GM21529 (cell line): ENCODE measurements at regions not wholly inside any gene's neighbourhood (a gene's known extent, or its start where the extent isn't known, plus 50 kb on each side); places are given as distances from the start of the nearest gene placed in this dataset.

Experiments used
- ATAC-seq: cut with Tn5 transposase; IDR thresholded peaks from one replicate; pipeline ENCODE4 v1.9.1; 2021; ENCODE audit not compliant: unreplicated experiment

DNA sequence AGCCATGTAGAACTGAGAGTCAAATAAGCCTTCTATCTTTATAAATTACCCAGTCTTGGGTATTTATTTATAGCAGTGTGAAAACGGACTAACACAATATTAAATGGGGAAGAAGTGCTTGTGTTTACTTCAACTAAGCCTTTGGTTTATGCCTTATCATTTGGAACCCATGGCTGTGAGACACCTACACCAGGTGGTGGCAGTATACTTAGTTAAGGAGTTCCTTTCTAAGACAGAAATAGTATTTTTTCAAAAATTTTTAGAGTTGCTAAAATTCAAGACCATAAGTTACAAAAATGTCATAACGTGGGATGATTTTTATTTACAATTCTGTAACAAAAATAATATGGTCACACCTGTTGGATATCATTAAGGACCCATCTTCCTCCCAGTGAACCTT lies 354.5 kb upstream of the SOX14 start:
- no peak for ATAC-seq

DNA sequence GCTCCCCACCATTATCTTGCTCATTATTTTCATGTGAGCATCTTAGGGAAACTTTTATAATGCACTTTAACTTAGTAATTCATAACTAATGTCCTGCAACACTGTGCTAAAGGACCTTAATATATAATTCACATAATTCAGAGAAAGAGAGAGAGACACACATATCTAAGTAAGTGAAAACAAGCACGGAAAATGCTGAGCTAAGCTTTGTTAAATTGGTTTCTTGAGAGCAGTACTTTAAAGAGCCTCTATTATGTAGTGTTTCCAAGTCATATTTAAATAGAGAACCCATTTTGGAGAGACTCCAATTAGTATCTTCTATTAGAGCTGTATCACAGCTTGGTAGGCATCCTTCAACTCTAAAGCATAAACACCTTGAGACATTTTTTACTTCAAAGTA lies 354.1 kb upstream of the SOX14 start:
- no peak for ATAC-seq

DNA sequence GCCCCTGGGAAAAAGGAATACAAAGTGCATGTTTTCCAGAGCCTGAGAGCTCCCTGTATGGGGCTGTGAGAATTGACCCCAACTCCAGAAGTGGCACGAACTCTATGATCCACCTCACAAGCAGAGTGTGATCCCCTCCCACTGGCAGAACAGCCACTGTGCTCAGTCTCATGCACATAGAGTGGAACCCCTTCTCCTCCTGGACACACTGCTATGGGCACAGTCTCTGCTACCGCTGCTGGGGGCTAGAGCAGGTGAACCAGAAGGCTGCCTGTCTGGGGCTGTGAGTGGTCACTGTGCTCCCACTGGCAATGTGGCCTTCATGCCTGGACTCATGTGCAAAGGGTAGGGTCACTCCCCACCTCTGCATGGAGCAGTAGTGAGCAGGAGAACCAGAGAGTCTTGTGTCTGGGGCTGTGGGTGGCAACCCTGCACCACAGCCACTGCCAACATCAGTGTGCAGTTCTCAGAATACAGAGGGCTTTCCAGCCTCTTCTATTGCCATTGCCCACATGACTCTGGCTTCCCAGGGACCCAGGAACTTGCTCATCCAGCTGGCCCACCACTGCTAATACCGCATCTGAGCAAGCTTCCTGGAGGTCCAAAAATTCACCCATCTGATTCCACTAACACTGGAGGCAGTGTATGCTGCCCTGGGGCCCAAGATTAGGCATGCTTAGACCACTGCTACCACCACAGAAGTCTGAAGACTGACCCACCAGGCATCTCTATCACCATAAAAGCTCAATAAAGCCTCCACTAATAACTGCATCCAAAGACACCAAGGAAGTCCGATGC lies 343.7 kb upstream of the SOX14 start:
- ATAC-seq: no peak

DNA sequence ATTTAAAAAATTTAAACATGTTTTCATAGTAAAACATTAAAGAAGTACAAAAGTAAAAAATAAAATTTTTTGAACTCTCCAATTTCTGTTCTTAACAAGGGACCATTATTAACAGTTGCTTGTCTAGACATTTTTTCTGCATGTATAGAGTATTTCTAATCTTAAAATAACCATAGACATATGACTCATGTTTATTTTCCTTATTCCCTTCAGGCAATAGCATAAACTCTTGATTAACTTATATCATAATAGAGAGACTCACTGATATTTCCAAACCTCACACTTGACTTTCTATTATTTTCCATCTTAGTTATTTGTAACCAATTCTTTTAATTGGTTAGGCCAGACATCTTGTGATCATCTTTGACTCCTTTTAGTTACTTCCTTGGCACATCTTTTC lies 325.6 kb upstream of the SOX14 start:
- no peak for ATAC-seq

DNA sequence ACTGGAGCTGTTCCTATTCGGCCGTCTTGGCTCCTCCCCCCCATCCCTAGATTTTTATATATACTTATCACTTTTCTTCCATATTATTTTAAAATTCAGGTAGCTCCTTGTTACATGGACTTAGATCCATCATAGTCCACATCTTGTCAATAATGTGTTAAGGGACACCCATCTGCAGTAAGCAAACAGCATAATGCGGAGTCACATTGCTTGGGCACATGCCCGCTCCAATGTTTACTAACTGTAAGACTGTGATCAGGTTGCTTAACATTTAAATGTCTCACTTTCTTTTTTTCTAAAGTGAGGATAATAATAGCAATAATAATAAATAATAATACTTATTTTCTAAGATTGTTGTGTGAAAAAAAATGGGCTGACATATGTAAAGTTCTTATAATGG lies 303.2 kb upstream of the SOX14 start:
- no peak for ATAC-seq

DNA sequence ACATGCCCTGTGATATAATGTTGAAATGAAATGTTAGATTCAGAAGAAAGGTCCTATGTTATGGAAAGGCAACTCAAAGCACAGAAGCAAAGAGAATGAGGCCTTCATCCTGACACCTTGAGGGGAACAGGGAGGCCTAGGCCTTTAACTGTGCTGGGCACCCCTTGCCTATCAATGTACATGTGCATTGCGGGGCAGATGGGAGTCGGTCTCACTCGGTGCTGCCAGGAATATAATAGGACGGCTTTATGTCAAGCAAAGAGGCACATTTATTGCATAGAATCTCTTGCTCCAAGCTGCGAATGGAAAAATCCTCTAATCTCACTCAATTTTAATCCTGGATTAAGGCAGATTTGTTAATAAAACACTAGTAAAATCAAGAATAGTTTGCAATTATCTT lies 301.0 kb upstream of the SOX14 start:
- no peak for ATAC-seq

DNA sequence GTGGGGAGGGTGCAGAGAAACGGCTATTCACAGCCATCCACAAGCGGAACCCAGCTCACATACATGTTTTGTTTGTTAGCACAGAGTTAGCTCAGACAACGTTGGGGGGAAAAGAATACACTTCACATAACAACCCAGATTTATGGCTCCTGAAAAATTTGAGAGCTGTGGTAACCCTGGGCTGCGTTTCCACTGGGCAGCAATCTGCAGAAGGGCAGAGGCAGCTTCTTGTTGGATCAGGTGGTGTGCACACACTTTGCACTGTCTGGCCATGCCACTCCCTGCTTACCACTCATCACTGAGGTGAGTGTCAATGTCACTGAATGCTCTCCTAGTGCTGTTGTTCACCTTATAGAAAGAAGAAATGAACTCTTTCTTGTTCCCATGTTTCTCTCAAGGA lies 299.8 kb upstream of the SOX14 start:
- ATAC-seq: no peak

DNA sequence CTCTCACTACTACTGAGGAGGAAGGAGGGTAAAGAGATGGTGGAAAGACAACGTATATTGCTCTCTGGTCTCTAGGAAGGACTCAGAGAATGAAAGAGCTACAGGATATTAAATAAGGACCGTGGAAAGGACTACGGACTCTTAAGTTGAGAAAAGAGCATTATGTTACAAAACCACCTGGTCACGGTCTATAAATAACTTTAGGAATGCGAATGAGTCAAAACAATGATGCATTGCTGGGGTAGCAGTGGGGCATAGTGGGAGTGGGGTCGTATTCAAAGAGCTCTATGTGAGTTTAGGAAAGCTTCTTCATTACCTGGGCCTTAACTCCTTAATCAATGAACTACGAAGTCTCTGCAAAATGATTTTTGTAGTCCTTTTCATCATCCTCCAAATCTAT lies 295.7 kb upstream of the SOX14 start:
- ATAC-seq: no peak

DNA sequence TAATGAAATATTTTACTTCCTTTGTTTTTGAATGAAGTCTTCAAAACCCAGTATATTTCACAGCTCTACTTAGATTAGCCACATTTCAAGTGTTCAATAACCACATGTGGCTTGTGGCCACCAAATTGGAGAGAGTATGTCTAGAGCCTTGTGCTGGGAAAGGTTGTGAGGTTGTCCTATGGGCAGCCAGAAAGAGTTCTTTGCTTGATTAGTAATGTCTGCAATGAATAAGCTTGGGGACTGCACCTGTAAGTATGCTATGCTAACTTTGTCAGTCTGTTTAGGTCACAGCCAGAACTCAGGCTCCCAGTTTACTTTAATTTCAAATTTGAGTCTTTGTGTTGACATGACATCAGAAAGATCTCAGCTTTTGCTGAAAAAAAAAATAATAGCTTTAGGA lies 294.9 kb upstream of the SOX14 start:
- no peak for ATAC-seq

DNA sequence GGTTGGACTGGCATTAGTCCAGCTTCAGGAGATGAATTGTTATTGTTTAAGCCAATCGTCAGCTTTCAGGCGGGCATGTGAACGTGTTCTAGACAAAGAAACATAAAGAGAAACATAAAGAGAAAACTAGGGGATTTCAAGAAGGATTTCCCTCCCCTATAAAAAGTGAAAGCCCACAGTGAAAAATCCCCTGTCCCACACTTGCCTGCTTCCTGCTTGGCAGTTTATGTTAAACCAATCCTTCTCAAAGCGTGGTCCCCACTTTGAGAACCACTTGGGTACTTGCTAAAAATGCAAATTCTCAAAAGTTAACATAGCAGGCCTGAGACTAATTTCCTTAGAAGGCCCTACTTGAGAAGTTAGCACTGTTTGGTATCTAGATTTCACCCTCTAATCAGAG lies 293.0 kb upstream of the SOX14 start:
- ATAC-seq: peak; percentile 56

DNA sequence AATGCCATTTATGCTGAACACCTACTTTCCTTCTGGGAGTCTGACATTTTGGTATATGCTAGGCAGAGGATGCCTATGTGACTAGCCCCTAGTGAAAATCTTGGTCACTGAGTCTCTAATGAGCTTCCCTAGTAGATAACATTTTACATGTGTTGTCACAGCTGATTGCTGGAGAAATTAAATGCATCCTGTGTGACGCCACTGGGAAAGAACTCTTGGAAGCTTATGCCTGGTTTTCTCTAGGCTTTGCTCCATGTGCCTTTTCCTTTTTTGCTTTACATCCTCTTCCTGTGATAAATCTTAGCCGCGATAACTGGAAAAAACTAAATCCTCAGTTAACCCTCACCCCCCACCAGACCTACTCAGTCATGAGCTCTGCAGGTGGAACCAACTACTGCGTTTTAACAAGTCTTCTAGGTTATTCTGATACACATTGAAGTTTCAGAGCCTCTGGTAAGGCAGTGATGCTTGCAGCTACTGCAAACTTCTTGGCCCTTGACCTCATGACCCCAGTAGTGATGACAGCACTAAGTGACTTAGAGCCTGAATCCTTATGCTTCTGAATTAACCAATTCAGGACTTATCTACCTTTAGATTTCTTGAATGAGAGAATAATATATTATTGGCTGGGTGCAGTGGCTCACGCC lies 292.4 kb upstream of the SOX14 start:
- no peak for ATAC-seq

DNA sequence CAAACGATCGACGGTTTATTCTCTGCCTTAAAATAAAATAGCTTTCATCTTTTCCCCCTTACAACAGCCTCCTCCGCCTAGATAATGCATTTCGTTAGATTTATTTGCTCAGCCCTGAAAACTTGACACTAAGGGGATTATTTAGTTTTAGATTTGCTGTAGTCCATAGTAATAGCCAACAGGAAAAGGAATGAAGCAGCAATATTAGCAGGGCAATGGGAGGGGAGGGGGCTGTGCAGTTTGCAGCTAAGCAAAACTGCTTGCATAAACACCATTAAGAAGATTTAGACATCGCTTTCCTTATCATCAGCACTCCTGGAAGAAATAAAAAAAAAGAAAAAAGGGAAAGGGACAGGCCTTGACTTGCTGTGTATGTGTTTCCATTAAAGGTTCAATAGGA lies 286.5 kb upstream of the SOX14 start:
- no peak for ATAC-seq

DNA sequence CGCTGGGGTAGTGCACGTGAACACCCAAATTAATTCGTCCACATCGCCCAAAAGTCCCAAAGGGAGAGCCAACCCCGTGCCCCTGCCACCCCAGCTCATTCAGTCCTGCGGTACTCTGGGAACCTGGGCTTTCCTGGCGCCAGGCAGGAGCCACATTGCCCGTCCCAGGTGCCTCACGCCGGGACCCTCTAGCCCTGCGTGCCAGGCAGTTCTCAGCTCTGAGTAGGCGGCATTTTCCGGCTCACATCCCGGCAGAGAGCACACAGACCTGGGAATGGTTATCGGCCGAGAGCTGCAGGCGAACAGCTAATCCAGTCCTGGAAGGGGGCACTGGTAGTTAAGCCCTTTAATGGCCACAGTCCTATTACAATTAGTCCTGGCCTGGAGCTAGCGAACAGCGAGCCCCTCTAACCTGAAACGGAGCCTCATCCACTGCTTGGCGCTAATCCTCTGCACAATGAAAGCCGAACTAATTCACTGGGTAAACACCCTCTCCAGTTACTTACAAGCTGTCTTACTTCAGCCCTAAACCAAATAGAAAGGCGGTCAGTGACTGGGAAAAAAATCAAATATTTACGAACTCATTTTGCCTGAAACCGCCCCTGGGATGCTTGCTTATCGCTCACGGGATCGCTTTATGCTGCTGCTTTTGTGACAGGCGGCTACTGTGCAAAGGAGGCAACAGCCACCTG lies 254.6 kb upstream of the SOX14 start:
- ATAC-seq: no peak

DNA sequence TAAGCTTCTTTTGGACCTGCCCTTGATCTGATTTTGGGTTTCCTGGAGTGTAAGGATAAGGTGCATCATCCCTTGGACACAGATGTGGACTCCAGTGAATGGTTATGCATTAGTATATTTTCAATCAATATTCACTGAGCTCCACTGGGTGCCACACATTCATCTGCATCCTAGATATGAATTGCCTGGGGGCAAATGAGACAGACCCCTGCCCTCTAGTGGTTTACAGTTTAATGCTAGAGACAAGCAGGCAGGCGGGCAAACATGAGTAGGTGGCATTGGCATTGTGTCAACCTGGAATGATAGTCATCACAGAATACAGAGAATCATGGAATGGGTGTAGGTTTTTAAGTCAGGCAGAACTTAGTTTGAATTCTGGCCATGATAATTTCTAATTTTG lies 252.5 kb upstream of the SOX14 start:
- no peak for ATAC-seq

DNA sequence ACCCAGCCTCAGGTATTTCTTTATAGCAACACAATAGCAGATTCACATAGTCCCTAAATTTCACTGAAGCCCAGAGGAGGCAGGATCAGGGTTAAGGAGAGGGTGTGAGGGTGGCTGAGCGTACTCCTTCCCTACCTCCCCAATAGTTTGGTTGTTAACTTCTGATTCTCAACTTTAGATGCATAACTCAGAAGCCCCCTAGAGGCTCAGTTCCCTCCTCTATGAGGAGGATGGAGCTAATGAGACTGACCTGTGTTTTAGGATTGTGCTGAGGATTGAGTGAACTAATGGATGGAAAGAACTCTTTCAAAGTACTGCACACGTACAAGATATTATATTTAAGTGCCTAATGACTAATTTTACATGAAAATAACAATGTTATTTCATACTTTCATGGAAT lies 249.3 kb upstream of the SOX14 start:
- no peak for ATAC-seq

DNA sequence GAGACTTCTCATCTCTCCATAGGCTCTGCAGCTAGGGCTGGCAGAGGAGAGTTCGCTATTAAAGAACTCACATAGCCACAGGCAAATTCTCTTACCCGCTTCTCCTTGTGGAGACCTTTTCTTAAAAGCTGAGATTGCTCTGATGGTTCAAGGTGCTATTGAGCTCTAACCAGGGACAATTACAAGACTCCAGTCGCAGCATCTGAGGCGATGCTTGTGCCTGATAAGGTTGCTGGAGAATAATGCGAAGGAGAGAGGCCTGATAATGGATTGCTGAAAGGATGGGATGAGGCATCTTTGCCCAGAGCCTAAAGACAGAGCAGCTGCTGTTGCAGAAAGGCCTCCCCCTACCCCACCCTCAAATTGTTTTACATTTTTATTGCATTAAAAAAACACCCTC lies 244.5 kb upstream of the SOX14 start:
- ATAC-seq: no peak

DNA sequence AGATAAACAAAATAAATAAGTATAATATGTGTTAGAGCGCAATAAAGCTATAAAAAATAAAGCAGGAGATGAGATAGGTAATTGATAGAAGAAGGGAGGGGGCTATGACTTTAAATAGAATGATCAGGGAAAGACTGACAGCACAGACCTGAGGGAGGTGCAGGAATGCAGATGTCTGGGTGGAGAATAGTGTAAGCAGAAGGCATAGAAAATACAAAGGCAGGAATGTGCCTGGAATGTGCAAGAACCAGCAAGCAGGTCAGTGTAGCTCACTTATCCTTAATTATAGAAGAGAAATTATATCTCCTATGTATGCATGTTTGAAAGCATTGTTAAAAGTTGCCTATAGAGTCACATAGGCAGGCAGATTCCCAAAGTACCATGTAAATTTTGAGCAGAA lies 239.4 kb upstream of the SOX14 start:
- ATAC-seq: no peak

DNA sequence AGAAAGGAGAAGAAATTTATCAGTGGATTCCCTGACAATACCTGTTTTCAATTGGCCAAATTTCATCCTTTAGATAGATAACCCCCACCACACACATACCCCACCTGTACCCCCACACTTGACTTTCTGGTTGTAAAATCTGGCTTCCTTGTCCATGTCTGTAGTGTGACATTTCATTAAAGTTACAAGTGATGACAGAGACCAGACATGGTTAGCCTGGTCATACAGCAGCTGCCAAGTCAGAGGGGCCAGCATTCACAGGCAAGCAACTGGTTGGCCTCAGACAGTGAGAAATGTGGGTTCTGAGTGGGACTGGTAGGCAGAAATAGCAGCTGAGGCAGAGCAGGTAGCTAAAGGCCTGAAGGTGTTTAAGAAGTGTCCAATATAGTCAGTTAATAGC lies 238.6 kb upstream of the SOX14 start:
- ATAC-seq: no peak

DNA sequence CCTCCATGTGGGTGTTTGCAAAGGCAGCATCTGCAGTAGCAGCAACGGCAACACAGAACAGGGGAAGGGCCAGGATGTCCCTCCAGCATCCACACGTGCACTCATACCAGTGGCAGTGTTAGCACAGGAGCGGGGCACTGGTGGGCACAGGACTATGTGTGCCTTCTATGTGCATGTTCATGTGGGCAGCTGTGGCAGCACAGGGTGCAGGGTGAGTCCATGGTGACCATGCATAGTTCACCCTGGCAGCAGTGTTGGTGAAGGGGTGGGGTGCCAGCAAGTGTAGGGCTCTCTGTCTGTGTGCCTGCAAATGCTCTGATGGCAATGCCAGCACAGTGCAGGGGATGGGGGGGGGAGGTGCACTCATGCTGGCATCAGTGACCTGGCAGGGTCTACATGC lies 222.1 kb upstream of the SOX14 start:
- no peak for ATAC-seq

DNA sequence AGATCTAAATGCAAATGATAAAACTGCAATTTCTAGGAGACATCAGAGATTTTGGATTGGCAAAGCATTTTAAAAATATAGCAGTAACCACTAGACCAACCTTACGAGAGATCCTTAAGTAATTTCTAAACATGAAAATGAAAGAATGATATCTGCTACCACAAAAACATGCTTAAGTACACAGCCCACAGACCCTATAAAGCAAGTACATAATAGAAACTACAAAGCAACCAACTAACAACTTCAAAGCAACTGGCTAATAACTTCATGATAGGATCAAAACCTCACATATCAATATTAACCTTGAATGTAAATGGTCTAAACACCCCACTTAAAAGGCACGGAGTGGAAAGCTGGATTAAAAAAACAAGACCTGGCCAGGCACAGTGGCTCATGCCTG lies 209.9 kb upstream of the SOX14 start:
- ATAC-seq: no peak

DNA sequence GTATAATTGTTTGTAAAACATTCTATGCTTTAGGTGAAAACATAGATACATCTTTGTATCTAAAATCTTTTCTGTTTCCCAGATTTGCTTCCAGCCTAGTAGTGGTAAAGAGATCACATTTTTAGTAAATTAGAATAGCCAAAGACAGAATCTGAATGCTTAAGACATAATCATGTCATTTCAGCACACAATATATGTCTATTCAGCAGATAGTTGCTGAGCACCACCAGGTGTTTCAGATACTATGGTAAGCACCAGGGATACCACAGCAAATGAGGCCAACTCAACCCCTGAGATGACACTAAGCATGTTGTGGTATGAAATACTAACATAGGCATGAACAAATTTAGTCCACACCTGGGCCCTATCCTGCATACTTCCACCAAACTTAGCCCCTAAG lies 195.2 kb upstream of the SOX14 start:
- no peak for ATAC-seq

DNA sequence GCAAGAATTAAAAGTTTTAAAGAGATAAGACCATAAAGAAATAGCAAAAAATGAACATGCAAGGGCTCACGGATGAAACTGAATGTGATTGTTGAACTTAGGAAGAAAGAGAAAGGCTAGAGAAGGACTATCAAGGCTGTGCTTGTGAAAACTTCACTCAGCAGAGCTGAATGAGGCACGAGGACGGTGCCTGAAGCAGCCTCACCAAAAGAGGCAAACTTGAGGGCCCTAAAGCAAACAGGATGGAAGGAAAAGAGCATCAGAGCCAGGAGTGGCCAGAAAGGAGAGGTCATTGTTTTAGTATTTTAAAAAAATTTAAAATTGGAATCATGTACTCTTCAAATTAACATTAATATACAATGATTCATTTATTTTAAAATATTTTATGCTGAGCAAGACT lies 191.2 kb upstream of the SOX14 start:
- no peak for ATAC-seq
